Fibroblast of skin of abdomen (primary cell): ENCODE measurements at regions not wholly inside any gene's neighbourhood (a gene's known extent, or its start where the extent isn't known, plus 50 kb on each side); places are given as distances from the start of the nearest gene placed in this dataset.
A peak's percentile ranks its signal among the peaks of the same experiment; 100 is the strongest.
"Not testable (repeated sequence)": the region's sequence is repeated elsewhere in the genome, so short reads cannot be mapped to it uniquely, and the experiment has no call there.

Source experiments
- DNase-seq: peaks from one replicate; pipeline ENCODE4 v3.0.0-alpha.2; 2013

DNA sequence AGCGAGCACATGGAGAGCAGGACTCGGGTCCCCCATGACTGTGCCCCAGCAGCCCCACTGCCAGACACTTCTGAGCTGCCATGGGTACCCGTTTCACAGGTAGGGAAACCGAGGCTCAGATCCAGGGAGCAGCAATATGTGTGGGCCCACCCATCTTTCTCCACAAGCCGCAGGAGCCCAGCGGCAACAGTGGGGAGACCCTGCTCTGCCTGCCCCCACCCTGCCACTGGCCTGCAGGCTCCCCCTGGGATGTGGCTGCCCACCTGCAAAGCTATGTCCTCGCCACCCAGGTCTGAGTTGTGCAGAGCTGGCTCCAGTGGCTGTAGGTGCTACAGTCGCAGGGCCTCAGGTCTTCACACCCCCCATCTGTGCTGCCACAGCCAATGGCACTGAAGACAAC lies 50.6 kb upstream of the C1QTNF9B start:
- no peak for DNase-seq

DNA sequence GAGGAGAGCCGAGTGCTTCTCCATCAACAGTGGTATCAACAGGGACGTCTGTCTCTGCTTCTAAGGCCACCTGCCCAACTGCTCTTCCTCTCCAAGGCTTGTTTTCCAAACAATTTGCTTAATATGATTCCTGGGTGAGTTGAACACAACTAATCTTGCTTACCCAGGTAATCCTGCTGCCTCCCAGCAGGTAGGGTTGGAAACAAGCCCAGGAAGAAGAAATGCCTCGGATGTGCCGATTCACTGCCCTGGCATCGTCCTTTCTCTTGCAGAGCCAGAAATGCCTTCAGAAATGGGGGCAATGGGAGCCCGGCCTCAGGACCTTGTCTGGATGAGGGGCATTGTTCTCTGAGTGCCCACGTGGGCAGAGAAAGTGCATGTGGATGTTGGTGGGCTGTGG lies 51.9 kb upstream of the C1QTNF9B start:
- no peak for DNase-seq

DNA sequence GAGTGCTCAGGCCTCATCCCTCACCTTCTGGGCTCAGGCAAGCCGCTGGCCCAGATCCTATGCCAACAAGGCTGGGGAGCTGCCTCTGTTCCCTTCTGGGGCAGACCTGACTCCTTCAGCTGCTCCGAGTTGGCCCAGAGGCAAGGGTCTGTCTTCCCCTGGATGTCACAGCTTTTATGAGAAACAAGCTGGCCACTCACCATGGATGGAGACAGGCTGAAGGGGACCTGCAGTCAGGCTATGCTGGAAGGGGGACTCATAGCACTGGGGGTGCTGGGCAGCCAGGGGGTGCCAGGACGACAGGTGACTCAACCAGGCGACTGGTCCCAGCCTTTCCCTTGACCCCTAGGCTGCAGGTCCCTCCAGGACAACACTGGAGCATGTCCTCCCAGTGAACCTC lies 52.4 kb upstream of the C1QTNF9B start:
- DNase-seq: no peak

DNA sequence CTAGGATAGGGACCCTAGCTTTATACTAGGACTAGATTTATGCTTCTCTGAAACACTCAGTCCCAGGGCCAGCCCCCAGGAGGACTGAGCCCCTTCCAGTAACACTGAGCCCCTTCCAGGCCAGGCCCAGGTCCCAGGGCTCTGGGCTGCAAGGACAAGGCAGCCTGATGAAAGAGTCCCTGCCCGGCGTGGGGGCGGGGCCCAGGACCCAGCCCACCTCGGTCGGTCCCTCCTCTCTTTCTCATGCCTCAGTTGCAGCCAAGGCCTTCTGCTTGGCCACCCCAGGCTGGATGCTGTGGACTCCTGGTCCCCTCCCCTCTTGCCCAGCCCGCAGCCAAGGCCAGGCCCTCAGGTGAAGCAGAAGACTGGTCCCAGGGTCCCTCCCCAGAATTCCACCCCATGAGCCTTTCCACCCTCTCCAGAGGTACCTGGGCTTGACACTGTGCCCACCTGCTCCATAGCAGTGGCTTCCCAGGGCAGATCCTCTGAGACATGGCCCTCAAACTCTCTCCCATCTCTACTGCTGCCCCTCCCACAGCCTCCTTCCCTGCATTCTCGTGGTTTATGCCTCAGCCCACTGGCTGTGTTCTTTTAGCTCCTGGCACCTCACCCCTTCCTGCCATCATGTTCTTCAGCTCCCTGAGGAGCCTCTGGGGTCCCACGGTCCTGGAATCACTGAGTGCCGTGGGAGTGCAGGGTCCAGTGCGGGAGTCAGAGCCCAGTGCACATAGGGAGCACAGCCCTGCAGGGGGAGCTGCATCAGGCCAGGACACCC lies 53.6 kb upstream of the C1QTNF9B start:
- no peak for DNase-seq

DNA sequence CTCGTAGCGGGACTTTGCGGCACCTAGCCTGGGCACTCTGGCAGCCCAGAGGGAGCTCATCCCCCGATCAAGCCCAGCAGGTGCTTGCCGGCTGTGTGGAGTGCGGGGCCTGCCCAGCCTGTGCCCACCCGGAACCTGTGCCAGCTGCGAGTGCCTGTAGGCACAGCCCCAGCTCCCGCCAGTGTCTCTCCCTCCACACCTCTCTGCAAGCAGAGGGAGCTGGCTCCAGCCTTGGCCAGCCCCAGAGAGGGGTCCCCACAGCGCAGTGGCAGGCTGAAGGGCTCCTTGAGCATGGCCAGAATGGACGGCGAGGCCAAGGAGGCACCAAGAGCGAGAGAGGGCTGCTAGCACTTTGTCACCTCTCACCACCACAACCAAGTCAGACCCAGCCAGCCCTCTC lies 55.5 kb upstream of the C1QTNF9B start:
- no peak for DNase-seq

DNA sequence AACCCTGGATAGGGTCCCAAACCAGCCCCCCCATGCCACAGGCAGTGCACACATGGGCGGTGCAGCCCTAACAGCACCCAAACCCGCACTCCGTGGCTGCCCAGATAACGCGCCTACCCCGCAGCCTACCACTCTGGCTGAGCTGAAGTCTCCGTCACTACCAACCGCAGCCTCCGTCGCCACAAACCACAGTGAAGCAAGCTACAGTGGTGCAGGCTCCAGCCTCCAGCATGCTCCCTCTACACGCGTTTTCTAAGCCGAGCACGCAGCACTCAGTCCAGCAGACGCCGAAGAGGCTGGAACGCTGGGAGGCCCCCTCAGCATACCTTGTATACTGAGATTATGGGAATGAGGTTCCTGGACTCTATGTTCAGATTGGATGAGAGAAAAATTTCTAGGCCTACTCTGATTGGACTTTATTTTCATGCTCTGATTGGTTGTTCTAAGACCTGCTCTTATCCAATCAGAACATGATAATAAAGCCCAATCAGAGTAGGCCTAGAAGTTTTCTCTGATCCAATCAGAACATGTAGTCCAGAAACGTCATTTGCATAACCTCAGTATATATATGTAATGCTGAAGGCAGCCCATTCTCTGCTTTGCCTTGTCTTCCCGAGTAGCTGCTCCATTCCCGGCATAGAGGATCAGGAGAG lies 56.7 kb upstream of the C1QTNF9B start:
- DNase-seq: no peak

DNA sequence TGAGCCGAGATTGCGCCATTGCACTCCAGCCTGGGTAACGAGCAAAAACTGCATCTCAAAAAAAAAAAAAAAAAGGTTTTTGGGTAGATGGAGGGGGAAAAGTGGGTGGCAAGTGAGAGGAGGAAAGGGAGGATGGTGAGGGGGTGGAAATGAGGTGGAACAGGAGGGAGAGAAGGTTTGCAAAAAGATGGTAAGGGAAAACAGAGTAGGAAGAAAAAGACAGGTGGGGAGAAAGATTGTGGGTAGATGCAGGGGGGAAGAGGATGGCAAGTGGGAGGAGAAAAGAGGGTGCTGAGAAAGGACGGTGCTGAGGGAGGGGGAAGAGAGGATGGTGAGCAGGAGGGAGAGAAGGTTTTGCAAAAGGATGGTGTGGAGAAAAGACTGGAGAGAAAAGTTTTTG lies 57.8 kb upstream of the C1QTNF9B start:
- DNase-seq: no peak

DNA sequence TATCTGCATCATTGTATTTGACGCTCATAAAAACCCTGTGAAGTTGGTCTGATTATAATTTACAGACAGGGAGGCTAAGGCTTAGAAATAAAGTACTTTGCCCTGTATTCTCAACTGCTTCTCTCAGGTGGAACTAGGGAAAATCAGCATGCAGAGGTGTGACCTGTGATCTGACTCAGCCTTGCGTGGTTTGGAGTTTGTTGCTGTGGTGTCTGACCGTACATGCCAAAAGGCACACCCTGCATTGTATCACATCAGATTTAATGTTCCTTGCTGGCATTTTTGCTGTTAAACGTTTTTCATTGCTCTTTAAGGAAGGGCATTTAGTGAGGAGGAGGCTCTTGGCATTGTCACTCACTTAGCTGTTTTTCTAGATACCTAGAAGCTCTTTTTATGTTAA lies 58.8 kb upstream of the C1QTNF9B start:
- peak; percentile 35 for DNase-seq

DNA sequence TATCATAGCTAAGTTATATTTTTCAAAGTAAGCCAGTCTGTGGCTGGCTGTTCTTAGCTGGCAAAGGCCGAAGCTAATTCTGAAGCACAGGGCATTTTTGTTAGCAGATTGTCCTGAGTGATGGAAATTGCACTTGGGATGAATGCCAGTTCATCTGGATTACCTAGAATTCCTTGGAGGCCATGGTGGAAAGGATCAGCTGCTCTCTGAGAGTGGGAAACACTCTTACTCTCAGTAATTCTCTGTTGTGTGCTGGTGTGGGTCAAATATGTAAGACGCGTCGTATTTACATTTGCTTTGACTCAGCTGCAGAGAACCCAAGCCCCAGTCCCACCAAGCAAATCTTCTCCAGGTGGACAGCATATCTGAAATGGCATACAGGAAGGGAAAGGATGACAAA lies 60.7 kb upstream of the C1QTNF9B start:
- DNase-seq: no peak

DNA sequence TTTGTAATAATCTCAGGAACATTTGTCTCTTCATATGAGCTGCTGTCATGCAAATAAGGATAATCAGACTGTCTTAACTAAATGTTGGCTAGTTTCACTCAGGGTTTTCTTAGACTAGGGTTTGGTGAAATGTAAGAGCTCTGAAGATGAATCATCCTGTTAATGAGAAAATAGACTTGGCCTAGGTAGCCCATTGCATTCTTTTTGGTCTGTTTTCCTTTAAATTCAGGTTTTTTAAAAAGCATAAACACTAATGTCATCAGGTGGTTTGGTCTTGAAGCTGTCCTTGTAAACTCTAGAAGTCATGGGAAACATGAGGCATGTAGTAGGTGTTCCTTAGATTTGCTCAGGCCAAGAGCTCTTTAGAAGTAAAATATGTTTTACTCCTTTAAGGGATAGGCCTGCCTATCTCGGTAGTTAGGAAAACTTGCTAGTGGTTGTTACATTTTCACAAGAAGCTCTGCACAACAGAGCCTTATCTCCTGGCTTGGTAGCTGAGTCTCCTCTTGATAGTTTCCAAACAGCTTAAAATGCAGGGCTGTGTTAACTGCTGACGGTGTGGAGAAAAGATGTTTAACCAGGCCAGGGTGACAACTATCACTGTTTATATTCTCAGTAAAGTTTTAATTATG lies 62.0 kb upstream of the C1QTNF9B start:
- peak; percentile 34 for DNase-seq

DNA sequence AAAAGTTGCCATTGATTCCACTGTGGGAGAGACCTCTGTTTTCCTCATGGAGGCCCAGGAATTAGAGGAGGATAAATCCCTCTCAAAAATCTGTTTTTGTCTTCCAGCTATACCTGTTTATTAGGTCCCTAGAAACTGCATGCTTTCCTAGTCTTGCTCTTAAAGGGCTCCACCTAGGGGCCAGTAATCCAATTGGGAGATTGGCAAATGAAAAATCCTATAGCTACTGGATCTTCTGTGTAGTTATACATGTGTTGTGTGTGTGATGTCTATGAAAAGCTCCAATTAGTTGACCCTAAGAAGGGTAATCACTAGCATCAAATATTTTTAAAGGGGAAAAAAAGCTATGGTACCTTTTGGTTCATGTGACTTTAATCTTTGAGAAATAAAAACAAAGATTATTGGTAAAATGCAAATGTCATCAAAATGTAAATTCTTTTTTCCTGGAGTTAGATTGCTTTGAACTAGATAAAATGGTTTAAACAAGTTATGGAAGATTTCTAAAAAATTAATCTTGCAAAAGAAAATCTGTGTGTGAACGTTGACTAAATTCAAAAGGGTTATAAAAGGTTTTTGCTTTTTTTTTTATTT lies 63.4 kb upstream of the C1QTNF9B start:
- peak; percentile 50 for DNase-seq

DNA sequence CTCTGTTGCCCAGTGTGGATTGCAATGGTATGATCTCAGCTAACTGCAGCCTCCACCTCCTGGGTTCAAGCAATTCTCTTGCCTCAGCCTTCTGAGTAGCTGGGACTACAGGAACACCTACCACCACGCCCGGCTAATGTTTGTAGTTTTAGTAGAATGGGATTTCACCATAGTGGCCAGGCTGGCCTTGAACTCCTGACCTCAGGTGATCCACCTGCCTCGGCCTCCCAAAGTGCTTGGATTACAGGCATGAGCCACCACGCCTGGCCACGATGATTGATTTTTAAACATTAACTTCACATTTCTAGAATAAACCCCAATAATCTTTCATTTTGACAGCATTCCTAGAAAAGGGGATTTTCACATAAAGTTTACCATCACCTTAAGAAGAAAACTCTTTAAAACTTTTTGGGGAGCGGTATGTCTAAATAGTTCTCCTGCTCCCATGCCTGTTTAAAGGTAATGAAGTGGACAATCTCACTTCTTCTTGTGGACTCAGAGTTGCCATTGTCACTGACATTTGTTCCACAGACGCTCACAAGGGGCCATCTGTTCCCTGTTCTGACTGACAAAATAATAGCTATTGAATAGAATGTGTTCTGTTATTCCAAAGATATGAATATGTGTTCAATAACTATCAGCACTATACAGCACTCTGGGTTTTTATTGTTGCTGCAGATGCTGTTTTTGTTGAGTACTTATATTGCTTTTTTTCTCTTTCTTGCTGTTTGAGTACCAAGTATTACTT lies 66.1 kb upstream of the C1QTNF9B start:
- no peak for DNase-seq

DNA sequence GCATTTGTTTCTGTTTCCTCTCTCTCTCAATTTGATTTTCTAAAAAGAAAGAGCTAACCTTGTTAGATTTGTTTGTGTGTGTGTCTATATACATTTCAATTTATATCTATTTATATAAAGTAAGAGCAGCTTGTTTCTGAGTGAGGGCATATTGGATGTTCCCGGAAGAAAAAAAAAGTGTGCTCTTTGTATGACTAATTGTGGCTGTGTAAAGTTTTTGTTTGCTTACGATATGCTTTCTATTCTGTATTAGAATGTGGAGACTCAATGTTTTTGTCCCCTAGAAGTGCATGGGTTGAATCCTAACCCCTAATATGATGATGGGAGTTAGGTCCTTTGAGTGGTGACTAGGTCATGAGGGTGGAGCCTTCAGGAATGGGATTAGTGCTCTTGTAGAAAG lies 66.6 kb upstream of the C1QTNF9B start:
- no peak for DNase-seq

DNA sequence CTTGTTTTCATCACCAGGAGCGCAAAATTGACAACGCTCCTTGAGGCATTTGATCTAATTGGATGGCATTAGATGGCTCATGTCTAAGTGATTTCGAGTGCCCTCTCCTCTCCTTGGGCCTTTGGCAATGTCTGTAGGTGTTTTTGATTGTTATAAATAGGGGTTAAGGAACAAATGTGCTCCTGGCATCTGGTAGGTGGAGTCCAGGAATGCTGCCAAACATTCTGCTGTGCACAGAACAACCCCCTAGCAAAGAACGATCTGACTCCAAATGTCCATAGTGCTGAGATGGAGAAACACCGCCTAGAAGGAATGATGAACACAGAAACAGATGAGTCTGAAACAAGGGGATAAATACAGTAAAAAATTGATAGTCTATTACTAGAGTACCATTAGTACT lies 68.0 kb upstream of the C1QTNF9B start:
- no peak for DNase-seq

DNA sequence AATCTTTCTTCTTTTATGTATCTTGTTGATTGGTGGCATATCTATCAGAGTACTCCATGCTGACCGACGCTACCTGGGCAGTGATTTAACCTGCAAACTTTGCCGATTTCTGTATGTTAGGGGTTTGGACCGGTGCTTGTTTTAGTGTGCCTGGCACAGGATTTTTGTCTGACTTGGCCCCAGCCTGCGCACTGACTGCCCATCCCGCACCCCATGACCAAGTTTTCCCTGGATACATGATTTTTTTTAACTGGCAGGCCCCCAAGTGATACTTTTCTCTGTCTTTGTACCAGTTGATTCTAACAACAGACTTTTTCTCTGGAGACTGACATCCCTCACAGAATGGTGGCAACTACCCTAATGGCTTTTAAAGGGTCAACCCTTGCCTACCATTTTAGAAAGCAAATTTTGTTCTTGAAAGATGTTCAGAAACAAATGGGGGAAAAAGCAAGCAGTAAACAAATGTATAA lies 69.0 kb upstream of the C1QTNF9B start:
- no peak for DNase-seq

DNA sequence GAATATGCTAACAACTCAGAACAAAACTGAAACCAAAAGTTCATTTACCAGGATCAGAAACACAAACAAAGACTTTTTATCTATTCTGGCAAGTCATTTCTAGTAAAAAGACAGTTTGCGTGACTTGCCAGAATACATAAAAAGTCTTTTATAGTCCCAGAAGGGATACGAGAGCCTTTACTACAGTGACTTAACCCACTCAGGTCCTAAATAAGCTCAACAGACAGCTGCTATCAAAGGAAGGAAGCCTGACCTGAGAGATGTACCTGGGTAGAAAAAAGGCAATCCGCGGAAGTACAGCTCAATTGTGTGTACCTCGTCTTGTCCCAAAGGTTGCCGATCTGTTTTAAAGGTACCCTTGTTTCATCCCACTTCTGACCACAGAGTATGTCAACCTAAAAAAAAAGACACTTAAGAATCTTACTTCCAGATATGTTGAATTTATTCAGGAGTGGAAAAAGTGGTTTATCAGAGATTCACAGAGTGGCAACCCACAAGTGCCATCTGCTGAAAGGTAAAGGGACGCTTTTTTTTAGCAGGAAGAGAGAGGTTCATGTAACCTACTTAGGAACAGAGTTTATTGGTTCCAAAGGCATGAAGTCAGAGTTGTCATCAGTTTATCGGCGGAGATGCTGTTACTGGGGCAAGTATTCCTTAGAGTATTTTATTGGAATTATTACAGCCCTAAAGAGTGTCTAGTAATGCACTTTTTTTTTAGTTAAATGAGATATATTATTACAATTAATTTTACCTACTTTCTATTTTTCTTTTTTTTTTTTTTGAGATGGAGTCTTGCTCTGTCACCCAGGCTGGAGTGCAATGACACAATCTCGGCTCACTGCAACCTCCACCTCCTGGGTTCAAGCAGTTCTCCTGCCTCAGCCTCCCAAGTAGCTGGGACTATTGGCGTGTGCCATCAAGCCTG lies 69.7 kb upstream of the C1QTNF9B start:
- DNase-seq: no peak

DNA sequence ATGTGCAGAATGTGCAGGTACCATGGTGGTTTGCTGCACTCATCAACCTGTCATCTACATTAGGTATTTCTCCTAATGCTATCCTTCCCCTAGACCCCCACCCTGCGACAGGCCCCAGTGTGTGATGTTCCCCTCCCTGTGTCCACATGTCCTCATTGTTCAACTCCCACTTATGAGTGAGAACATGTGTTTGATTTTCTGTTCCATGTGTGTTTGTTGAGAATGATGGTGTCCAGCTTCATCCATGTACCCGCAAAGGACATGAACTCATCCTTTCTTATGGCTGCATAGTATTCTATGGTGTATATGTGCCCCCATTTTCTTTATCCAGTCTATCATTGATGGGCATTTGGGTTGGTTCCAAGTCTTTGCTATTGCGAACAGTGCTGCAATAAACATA lies 70.5 kb upstream of the C1QTNF9B start:
- DNase-seq: not testable (repeated sequence)

DNA sequence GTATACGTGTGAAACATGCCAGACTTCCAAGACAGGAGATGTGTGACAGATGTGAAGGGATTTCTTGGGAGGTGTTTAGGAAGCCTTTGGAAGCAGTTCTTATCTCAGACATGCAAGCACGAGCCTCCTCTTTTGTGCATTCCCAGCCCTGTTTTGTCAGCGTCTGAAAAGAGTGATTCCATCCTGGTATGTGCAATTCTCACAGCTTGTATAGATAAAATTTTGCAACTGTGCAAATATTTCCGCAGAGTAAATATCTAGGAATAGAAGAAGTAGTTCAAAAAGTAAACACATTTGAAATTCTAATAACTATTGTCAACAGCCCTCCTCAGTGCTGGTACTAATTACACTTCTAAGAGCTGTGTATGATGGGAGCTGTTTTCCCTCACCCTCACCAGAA lies 72.3 kb upstream of the C1QTNF9B start:
- DNase-seq: peak; percentile 41

DNA sequence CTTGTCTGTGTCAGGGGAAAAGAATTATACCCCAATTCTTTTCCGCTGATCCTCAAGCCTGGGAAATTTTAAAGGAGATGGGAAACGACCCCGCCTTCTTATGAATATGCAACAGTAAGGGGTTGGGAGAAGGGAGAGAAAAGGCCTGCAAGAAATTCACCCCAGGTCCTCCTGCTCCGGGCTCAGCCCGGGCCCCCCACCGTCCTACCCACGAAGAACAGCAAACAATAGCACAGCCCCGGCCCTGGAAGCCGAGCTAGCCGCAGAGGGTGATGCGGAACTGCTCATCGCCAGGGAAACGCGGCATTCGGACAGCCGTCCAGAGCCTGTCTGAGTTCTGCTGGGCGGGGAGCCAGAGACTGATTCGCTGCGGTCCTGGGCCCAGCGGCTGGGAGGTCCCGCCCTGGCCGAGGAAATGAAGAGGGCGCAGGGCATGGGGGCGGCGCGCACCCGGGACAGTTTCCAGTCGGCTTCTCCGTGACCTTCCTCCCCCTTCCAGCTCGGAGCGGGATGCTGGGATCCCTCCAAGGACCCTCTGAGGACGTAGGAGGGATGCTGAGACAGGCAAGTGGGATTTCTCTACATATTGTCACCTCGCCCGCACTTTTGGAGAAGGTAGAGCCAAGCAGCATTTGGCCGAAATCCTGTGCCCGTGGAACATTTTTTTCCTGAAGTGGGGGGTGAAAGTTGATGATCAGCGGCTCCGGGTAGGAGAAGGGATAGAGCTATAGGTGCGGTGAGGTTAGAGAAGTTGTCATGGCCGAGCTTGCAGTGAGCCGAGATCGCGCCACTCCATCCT lies 82.3 kb upstream of the C1QTNF9B start:
- DNase-seq: peak; percentile 75

DNA sequence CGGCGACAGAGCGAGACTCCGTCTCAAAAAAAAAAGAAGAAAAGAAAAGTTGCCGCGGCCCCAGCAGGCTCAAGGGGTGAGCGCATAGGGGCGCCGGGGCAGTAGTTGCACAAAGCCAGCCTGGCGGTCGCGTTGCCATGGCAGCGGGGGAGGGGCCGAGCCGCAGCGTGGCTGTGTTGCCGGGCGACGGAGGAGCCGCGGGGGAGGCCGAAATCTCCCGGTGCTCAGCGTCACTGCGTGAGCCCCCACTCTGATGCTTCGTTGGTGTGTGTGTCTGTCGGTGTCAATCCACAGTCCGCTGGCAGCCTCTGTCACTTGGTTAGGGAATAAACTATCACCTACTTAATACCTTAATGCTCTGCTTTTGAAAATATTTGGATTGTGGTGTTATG lies 82.9 kb upstream of the C1QTNF9B start:
- DNase-seq: peak; percentile 78

DNA sequence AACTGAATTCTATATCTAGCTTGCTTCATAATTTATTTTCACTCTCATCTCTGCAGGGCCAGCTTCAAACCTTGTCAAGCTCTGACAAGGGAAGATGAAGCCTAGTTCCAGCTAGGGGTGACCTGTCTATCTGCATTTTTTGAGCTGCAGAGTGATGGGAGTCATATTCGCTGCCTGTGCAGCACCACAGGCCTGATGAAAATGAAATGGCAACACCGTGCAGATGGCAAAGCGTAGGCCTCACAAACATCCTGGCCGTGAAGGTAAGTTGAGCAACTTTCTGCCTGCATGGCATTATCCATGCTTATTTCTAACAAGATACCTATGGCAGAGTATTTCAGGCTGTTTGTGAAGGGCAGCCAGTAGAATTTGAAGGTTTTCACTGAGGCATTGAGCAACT lies 86.4 kb upstream of the C1QTNF9B start:
- no peak for DNase-seq
